Body of pancreas (tissue), 4 donors: ENCODE measurements at regions not wholly inside any gene's neighbourhood (a gene's known extent, or its start where the extent isn't known, plus 50 kb on each side); places are given as distances from the start of the nearest gene placed in this dataset.

Experiments
- CTCF ChIP-seq, 7 experiments: fragments of 450-650 bp in 4 of 7; fragments of 200-600 bp in 3 of 7; sonication (generic) in 3 of 7; IDR thresholded peaks; one replicate each; pipeline ENCODE4 v1.5.1; 2016 to 2019; ENCODE audit warnings: antibody characterized with exemption in 7 of 7
- POLR2A ChIP-seq, 3 donors: fragments of 450-650 bp; IDR thresholded peaks; one replicate each; pipeline ENCODE4 v1.6.1; 2016; ENCODE audit warnings: antibody characterized with exemption in 3 of 3, mild to moderate bottlenecking in 2 of 3

GRCh38 chr3:159538507-159538906 is 450.1 kb upstream of the IL12A start:
- TF ChIP-seq POLR2A (IDR thresholded peaks at IDR 0.05) (no peak), CTCF (IDR thresholded peaks at IDR 0.05) (no peak)
